IPS-15b (cell line): ENCODE measurements at regions not wholly inside any gene's neighbourhood (a gene's known extent, or its start where the extent isn't known, plus 50 kb on each side); places are given as distances from the start of the nearest gene placed in this dataset.

ENCODE experiments used
- H3K27me3 ChIP-seq: one replicate; pipeline ENCODE4 v1.6.1; 2013; ENCODE audit warnings: low read length; ENCODE audit not compliant: control insufficient read depth, insufficient read depth
- H3K36me3 ChIP-seq: one replicate; pipeline ENCODE4 v1.6.1; 2013; ENCODE audit warnings: low read length; ENCODE audit not compliant: control insufficient read depth, insufficient read depth
- H3K4me1 ChIP-seq: one replicate; pipeline ENCODE4 v1.6.1; 2013; ENCODE audit warnings: mild to moderate bottlenecking, low read length; ENCODE audit not compliant: control insufficient read depth, insufficient read depth
- H3K4me3 ChIP-seq: one replicate; pipeline ENCODE4 v1.5.1; 2013; ENCODE audit warnings: low read depth, low read length
- H3K9ac ChIP-seq: one replicate; pipeline ENCODE4 v1.6.1; 2013; ENCODE audit warnings: low read depth, mild to moderate bottlenecking, low read length
- H3K9me3 ChIP-seq: one replicate; pipeline ENCODE4 v1.6.1; 2013; ENCODE audit warnings: mild to moderate bottlenecking, low read length; ENCODE audit not compliant: control insufficient read depth, insufficient read depth

DNA sequence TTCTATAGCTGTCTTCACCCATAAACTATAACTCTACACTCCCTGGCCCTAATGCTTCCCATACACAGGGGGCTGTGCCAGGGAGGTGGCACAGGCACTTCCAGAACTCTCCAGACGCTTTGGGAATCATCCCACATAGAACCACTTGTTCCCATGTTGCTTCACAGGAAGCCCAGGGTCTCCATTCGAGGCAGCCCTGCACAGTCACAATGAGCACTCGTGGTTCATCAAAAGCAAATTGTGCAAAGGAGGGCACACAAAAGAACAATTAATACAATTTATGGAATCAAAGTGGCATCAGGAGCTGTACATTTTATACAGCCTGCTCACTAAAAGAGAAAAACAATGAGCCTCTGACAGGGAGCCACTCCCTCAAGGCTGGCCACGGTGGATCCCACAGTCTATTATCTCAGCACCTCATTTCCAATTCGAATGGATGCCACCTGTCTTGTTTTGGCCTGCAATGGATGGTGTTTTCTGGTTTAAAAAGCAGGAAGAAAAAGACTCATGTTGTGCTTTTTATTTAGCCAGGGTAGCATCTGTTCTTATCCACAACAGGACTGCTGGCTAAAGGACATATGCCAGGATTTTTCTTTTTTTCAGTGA, 354.8 kb downstream of the ENC1 start:
- Histone ChIP-seq H3K9ac (no peak overlapping the region), H3K27me3 (no peaks in the 10 kb centered on the region), H3K4me3 (no peak overlapping the region), H3K4me1 (no peaks in the 10 kb centered on the region), H3K9me3 (no peaks in the 10 kb centered on the region), H3K36me3 (no peaks in the 10 kb centered on the region)

DNA sequence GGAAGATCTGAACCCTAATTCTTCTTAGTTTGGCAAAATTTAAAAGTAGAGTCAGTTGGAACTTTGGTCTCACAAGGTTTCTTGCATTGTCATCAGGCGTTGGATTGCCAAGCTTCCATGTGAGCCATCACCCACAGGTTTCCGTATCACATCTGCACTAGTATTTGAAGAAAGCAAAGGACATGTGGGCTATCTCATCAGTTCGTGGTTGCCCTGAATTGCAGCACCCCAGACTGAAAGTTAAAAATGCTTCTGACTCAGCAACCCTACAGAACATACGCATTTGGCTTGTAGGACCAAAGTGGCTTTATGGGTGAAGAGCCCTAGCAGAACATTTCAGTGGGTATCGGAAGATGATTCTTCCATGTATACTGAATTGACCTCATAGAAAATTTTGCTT, 358.0 kb downstream of the ENC1 start:
- Histone ChIP-seq H3K4me3 (no peak overlapping the region), H3K9ac (no peak overlapping the region), H3K36me3 (no peaks in the 10 kb centered on the region), H3K9me3 (no peaks in the 10 kb centered on the region), H3K4me1 (no peaks in the 10 kb centered on the region), H3K27me3 (no peaks in the 10 kb centered on the region)

DNA sequence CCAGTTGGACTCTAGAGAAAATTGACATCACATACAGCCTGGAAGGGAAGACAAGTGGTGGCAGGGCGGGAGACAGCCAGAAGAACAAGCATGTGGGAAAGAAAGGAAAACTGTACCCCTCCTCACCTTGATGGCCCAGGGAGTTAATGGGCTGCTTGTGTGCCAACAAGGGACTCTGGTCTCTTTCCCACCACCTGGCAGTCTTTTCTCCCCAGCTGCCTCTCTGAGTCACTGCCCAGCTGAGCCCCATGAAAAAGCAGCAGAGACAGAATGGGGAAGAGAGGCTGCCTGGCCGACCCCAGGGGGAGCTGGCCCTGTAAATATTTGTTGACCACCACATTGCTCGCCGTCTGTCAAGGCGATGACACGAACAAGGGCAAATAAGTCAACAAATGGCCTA, 359.4 kb downstream of the ENC1 start:
- Histone ChIP-seq H3K27me3 (no peaks in the 10 kb centered on the region), H3K4me3 (no peak overlapping the region), H3K9me3 (no peaks in the 10 kb centered on the region), H3K36me3 (no peaks in the 10 kb centered on the region), H3K9ac (no peak overlapping the region), H3K4me1 (no peaks in the 10 kb centered on the region)

DNA sequence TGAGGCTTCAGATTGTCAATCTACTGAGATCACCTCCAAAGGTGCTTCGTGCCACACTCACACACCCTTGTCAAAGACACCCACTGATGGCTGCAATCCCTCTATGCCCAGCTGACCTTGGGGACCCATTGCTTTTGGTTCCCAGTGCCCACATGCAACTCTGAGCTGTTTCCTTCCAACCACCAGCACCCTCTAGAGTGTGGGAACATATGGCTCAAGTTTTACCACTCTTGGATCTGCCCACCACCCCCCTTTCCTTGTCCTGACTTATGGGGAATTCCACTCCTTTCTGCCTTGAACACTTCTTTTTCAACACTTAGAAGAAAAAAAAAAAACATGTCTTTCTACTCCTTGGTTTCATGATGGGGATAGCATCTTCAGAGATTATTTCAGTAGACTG, 360.2 kb downstream of the ENC1 start:
- H3K9me3 ChIP-seq = no peaks in the 10 kb centered on the region
- no peaks in the 10 kb centered on the region for H3K27me3 ChIP-seq
- no peak overlapping the region for H3K4me3 ChIP-seq
- no peak overlapping the region for H3K9ac ChIP-seq
- H3K4me1 ChIP-seq = no peaks in the 10 kb centered on the region
- H3K36me3 ChIP-seq = no peaks in the 10 kb centered on the region

DNA sequence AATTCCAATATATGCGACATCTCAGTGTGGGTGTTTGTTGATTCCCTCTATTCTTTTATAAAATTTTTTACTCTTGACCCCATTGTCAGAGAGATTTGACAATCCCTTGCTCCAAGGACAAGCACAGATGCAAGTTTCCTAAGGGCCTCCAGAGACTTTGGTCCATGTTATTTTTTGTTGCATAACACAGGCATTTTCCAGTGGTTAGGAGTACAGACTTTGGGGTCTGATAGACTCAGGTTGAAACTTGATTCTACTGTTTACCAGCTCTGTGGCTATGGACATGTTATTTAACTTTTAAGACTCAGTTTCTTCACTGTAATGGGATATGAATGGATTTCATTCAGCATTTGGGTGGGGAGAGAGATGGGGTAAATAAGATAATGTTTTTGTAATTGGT, 361.3 kb downstream of the ENC1 start:
- no peaks in the 10 kb centered on the region for H3K4me1 ChIP-seq
- H3K9me3 ChIP-seq = no peaks in the 10 kb centered on the region
- no peak overlapping the region for H3K9ac ChIP-seq

DNA sequence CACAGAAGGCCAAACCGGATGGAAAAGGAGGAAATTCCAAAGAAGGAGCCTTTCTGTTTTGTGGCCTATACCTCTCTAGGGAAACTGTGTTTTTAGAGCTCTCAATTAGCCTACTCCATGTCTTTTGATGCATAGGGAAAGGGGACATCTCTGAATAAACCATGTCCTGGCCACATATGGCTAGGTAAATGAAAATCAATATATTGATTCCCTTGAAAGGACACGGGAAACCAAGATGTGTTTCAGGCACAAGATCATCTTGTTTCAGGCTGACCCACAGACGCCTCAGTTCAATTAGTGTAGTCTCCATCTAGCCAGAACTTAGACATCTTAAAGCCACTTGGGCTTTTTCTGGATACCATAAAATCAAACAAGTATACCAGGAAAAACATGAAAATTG, 363.1 kb downstream of the ENC1 start:
- H3K36me3 ChIP-seq = no peaks in the 10 kb centered on the region
- H3K4me3 ChIP-seq = no peak overlapping the region
- H3K4me1 ChIP-seq = no peaks in the 10 kb centered on the region

More for the DNA sequence above, 361.3 kb downstream of the ENC1 start:
- no peaks in the 10 kb centered on the region for H3K27me3 ChIP-seq
- no peak overlapping the region for H3K4me3 ChIP-seq
- no peaks in the 10 kb centered on the region for H3K36me3 ChIP-seq

DNA sequence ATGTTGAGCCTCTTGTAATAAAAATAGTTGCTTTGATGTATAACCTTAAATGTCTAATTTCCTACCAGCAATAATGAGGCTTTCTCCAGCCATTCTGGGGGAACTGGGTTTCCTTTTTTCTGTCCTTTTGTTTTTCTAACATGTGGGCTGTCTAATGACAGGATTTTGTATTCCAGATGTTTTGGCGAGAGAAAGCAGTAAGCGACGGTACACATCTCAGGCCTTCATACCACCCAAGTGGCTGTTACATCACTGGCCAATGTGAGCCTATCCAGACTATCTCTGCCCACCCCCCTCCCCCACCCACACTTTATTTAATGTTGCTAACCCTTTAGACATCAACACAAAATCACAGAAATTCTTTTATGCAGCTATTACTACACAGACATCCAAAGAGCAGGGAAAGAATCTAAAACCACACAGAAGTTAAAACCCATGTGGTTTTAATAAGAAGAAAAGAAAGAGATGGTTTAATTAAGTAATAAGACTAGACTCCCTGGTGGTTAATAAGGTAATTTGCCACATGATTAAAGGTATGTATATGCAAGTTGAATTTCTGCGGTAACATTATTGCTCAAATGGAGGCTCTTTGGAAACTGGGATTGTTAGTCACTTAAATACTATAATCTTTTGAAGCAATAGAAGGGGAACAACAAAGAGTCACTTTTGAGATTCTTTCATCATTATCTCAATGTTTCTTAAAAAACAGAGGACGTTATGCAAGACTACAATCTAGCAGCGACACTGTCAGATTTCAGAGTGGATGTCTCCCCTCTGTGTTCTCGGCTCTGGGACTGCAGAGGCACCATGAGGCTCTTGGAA, 365.1 kb downstream of the ENC1 start:
- Histone ChIP-seq H3K9me3 (no peaks in the 10 kb centered on the region), H3K4me3 (no peak overlapping the region), H3K27me3 (no peaks in the 10 kb centered on the region), H3K9ac (no peak overlapping the region), H3K4me1 (peaks cover 4% of the 10 kb centered on the region), H3K36me3 (no peaks in the 10 kb centered on the region)

More for the DNA sequence above, 363.1 kb downstream of the ENC1 start:
- Histone ChIP-seq H3K9ac (no peak overlapping the region), H3K9me3 (no peaks in the 10 kb centered on the region), H3K27me3 (no peaks in the 10 kb centered on the region)

DNA sequence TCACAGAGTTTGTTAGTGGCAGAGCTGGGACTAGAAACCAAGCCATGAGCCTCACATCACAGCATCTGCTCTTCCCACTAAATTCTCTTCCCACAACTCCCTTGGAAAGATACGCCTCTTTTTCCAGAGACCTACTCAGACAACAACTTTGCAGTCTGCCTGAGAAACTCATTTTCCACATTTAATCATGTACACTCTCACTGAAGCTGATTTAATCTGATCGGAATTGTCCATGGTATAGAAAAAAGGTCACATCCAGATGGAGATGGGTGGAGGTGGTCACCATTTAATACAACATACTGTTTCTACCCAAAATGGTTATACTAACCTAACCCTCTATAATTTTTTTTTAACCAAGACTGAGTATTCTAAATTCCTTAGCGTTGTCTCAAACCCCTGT, 366.2 kb downstream of the ENC1 start:
- peaks cover 4% of the 10 kb centered on the region for H3K4me1 ChIP-seq
- no peaks in the 10 kb centered on the region for H3K27me3 ChIP-seq
- no peak overlapping the region for H3K9ac ChIP-seq
- H3K4me3 ChIP-seq = no peak overlapping the region
- H3K36me3 ChIP-seq = no peaks in the 10 kb centered on the region
- no peaks in the 10 kb centered on the region for H3K9me3 ChIP-seq

DNA sequence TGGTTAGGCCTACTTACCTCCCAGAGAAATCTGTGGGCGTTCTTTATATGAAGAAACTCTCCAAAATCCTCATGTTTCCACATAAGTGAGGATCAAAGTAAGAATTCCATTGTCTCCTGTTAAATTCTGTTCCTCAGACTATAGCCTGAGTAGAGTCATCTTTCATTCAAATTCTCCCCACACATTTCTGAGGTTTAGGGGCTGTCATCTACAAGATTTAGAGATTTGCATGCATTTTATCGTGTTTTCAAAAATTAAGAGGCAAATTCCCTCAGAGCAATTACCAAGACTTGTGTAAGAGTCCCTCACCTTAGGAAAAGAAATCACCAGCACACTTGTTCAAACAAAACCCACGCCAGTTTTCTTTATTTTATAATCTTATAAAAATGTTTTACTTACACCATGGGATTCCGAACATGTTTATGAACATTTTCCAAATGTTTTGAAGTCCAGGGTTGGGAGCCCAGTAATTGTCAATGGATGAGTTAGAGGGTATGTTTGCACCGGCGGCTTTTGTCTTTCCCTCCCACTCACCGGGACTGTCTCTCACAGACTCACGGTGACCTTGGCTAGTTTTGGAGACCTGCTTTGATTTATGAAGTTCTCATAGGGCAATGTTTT, 367.6 kb downstream of the ENC1 start:
- H3K27me3 ChIP-seq = no peaks in the 10 kb centered on the region
- no peaks in the 10 kb centered on the region for H3K9me3 ChIP-seq
- H3K9ac ChIP-seq = no peak overlapping the region
- peaks cover 4% of the 10 kb centered on the region for H3K4me1 ChIP-seq
- no peaks in the 10 kb centered on the region for H3K36me3 ChIP-seq
- no peak overlapping the region for H3K4me3 ChIP-seq

DNA sequence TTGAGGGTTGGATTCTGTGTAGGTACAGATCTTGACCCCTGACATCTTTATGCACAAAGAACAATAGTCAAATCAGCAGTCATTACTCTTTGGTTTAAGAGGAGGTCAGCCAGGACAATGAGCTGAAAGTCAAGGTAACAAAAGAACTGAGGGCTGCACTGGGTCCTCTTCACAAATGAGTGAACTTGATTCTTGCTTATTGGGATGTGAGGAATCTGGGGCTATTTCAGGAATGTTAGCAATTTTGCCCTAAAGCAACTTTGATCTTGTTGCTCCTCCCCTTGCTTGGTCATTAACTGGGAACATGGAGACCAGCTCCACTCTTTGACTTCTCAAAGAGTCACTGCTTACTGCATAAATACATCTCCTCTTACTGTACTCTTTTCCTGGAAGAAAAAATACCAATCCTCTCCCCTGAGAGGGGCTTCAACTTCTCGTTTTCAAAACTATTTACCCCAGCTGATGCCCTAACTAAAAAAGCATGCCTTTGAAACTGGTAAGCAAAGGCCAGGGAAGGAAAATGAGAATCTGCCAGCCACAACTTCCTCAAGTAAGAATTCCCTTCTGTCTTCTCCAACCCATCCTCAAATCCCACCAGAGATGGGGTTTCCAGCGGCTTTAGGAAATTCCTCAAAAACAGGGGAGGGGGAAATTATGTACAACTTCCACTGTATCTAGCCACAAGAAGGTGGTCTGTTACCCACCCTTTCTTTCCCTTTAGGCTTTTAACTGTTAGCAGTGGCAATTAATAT, 368.3 kb downstream of the ENC1 start:
- H3K27me3 ChIP-seq = no peaks in the 10 kb centered on the region

DNA sequence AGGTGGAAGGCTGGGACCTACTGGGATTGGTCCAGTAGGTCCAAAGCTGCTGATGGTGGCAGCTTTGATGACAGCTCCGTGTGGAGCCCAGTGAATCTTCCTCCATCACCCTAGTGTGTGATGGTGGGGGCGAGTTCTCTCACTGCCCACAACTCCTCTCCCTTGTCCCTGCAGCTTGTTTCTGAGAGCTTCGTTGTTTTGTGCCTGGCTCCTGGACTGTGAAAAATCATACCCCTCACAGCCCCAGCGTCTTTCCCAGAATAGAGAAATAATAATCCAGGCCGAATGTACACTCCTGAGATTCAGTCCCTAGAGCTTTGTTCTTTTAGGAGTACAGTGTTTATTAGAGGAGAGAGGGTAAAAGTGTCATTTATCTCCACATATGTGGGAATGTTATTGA, 372.2 kb downstream of the ENC1 start:
- no peaks in the 10 kb centered on the region for H3K36me3 ChIP-seq
- H3K9ac ChIP-seq = no peak overlapping the region
- no peak overlapping the region for H3K4me3 ChIP-seq
- no peaks in the 10 kb centered on the region for H3K9me3 ChIP-seq
- peaks cover 4% of the 10 kb centered on the region for H3K4me1 ChIP-seq
- no peaks in the 10 kb centered on the region for H3K27me3 ChIP-seq

More for the DNA sequence above, 368.3 kb downstream of the ENC1 start:
- Histone ChIP-seq H3K4me1 (peaks cover 4% of the 10 kb centered on the region), H3K4me3 (no peak overlapping the region), H3K9ac (no peak overlapping the region), H3K36me3 (no peaks in the 10 kb centered on the region), H3K9me3 (no peaks in the 10 kb centered on the region)
